Ishikawa (cell line): ENCODE measurements at regions not wholly inside any gene's neighbourhood (a gene's known extent, or its start where the extent isn't known, plus 50 kb on each side); places are given as distances from the start of the nearest gene placed in this dataset.

Source experiments
- FOXM1 ChIP-seq: IDR thresholded peaks from 2 replicates; pipeline ENCODE4 v1.6.1; 2012; ENCODE audit warnings: low read depth, borderline replicate concordance
- NFIC ChIP-seq: IDR thresholded peaks from 2 replicates; pipeline ENCODE4 v1.6.1; 2012
- RAD21 ChIP-seq: IDR thresholded peaks from 2 replicates; pipeline ENCODE4 v1.6.1; 2012; ENCODE audit warnings: low read depth
- TAF1 ChIP-seq: IDR thresholded peaks from 2 replicates; pipeline ENCODE4 v1.6.1; 2012; ENCODE audit warnings: low read depth, mild to moderate bottlenecking
- TCF12 ChIP-seq: IDR thresholded peaks from 2 replicates; pipeline ENCODE4 v1.6.1; 2012; ENCODE audit warnings: low read depth
- TEAD4 ChIP-seq: IDR thresholded peaks from 2 replicates; pipeline ENCODE4 v1.6.1; 2012
- ZBTB7A ChIP-seq: IDR thresholded peaks from 2 replicates; pipeline ENCODE4 v1.6.1; 2012; ENCODE audit warnings: low read depth
- TF ChIP-seq, protein P1 (sequence below): IDR thresholded peaks from 2 replicates; pipeline ENCODE4 v1.6.1; 2012
- TF ChIP-seq, protein P2 (sequence below): IDR thresholded peaks from 2 replicates; pipeline ENCODE4 v1.6.1; 2012

DNA sequence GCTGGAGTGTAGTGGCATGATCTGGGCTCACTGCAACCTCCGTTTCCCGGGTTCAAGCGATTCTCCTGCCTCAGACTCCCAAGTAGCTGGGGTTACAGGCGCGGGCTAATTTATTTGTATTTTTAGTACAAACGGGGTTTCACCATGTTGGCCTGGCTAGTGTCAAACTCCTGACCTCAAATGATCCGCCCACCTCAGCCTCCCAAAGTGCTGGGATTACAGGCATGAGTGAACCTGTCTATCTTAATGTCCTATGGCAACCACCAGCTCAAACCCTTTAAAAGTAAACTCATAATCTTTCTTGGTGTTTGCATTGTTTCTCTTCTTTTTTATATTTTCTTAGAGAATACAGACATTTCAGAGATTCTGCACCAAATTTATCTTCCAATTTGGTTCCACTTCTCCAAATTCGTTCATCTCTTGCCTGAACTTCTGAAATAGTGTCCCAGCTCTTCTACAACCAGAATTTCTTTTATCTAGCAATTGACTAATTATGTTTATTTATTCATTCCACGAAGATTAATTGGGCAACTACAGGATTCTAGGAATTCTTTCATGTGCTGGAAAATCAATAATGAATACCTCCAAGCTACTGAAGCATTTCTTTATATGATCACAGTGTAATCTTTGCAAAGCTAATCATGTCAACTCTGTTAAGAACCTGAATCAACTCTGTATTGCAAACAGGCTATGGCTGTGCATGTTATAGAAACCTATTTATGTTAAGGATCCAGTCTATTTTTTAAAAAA lies 60.0 kb upstream of the TYRP1 start:
- no peak for TF ChIP-seq ZBTB7A
- TF ChIP-seq TEAD4: peak; percentile 55

- TF ChIP-seq TAF1 (no peak), RAD21 (peak; percentile 75), NFIC (no peak), FOXM1 (no peak)
- TF ChIP-seq, protein P1, sequence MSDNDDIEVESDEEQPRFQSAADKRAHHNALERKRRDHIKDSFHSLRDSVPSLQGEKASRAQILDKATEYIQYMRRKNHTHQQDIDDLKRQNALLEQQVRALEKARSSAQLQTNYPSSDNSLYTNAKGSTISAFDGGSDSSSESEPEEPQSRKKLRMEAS: no peak
- TF ChIP-seq, protein P2, sequence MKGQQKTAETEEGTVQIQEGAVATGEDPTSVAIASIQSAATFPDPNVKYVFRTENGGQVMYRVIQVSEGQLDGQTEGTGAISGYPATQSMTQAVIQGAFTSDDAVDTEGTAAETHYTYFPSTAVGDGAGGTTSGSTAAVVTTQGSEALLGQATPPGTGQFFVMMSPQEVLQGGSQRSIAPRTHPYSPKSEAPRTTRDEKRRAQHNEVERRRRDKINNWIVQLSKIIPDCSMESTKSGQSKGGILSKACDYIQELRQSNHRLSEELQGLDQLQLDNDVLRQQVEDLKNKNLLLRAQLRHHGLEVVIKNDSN: no peak
Observed at GRCh38 chr9:12640016-12640587, 53.1 kb upstream of the TYRP1 start.

DNA sequence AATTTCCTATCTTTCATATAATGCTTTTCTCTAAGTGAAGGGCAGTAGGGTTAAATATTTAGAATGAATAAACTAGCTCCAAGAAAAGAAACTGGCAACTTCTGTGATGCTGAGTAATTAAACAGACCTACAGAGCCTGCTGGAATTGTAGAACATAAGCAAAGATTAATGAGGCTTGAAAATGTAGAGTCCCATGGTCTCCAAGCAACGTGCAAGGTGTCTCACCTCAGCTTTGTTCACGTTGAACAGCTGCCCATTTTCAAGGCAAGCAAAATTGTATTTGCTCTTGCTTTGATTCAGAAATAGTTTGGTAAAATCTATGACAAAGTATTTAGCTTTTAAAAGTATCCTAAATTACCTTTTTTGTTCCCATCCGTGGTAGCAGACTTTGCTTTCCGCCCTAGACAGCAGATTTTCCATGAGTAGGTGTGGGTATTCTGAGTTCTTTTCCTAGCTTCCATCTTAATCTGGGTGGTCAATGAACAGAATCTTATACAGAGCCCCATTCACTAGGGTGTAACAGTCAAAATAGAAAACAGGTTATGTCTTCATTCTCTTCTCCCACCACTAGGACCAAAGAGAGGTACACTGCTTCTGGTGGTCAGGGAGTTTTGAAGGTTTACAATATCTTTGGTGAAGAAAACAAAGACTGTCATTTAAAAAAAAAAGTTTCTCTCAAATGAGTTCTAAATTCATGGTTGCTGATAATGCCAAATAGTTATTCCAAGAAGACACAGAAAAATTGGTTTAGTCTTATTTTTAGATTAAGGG lies 52.1 kb upstream of the TYRP1 start:
- TF ChIP-seq TCF12: no peak
